ENCODE measurements at regions not wholly inside any gene's neighbourhood (a gene's known extent, or its start where the extent isn't known, plus 50 kb on each side); places are given as distances from the start of the nearest gene placed in this dataset.
"Not testable (repeated sequence)": the region's sequence is repeated elsewhere in the genome, so short reads cannot be mapped to it uniquely, and the experiment has no call there.

GRCh38 chr11:25432376-25432775 is 899.6 kb upstream of the ANO3 start:
- H3K4me1 ChIP-seq (ENCODE audit: control insufficient read depth, low read depth, low read length), result no peaks in the 10 kb centered on the region
- H3K9me3 ChIP-seq (ENCODE audit: control insufficient read depth, low read depth, low read length), result no peaks in the 10 kb centered on the region
- no peaks in the 10 kb centered on the region for H3K36me3 ChIP-seq (ENCODE audit: control insufficient read depth, low read depth, low read length)
- H3K9ac ChIP-seq (ENCODE audit: low read length), result no peak overlapping the region
- H3K27ac ChIP-seq (ENCODE audit: low read length), result no peak overlapping the region
- H3K4me3 ChIP-seq (ENCODE audit: low read length), result no peak overlapping the region
- H3K27me3 ChIP-seq (ENCODE audit: control insufficient read depth, insufficient read depth, low read length), result no peaks in the 10 kb centered on the region

GRCh38 chr11:25435197-25435596 is 896.7 kb upstream of the ANO3 start:
- Histone ChIP-seq H3K27me3 (ENCODE audit: control insufficient read depth, insufficient read depth, low read length) (no peaks in the 10 kb centered on the region), H3K9ac (ENCODE audit: low read length) (no peak overlapping the region), H3K27ac (ENCODE audit: low read length) (no peak overlapping the region), H3K4me1 (ENCODE audit: control insufficient read depth, low read depth, low read length) (no peaks in the 10 kb centered on the region), H3K36me3 (ENCODE audit: control insufficient read depth, low read depth, low read length) (no peaks in the 10 kb centered on the region), H3K9me3 (ENCODE audit: control insufficient read depth, low read depth, low read length) (no peaks in the 10 kb centered on the region), H3K4me3 (ENCODE audit: low read length) (no peak overlapping the region)

GRCh38 chr11:25436326-25436725 is 895.6 kb upstream of the ANO3 start:
- Histone ChIP-seq H3K4me3 (ENCODE audit: low read length) (no peak overlapping the region), H3K36me3 (ENCODE audit: control insufficient read depth, low read depth, low read length) (no peaks in the 10 kb centered on the region), H3K9me3 (ENCODE audit: control insufficient read depth, low read depth, low read length) (no peaks in the 10 kb centered on the region), H3K27me3 (ENCODE audit: control insufficient read depth, insufficient read depth, low read length) (no peaks in the 10 kb centered on the region), H3K27ac (ENCODE audit: low read length) (no peak overlapping the region), H3K4me1 (ENCODE audit: control insufficient read depth, low read depth, low read length) (no peaks in the 10 kb centered on the region), H3K9ac (ENCODE audit: low read length) (no peak overlapping the region)

- Histone ChIP-seq H3K36me3 (ENCODE audit: control insufficient read depth, low read depth, low read length) (no peaks in the 10 kb centered on the region), H3K27me3 (ENCODE audit: control insufficient read depth, insufficient read depth, low read length) (no peaks in the 10 kb centered on the region), H3K27ac (ENCODE audit: low read length) (no peak overlapping the region), H3K4me3 (ENCODE audit: low read length) (no peak overlapping the region), H3K9me3 (ENCODE audit: control insufficient read depth, low read depth, low read length) (no peaks in the 10 kb centered on the region), H3K4me1 (ENCODE audit: control insufficient read depth, low read depth, low read length) (no peaks in the 10 kb centered on the region), H3K9ac (ENCODE audit: low read length) (no peak overlapping the region)
These were observed 890.5 kb upstream of the ANO3 start for GRCh38 chr11:25441421-25441820.

GRCh38 chr11:25449091-25449490 is 882.8 kb upstream of the ANO3 start:
- no peak overlapping the region for H3K9ac ChIP-seq (ENCODE audit: low read length)
- no peaks in the 10 kb centered on the region for H3K36me3 ChIP-seq (ENCODE audit: control insufficient read depth, low read depth, low read length)
- H3K4me3 ChIP-seq (ENCODE audit: low read length), result no peak overlapping the region

GRCh38 chr11:25453471-25453870 is 878.5 kb upstream of the ANO3 start:
- Histone ChIP-seq H3K36me3 (ENCODE audit: control insufficient read depth, low read depth, low read length) (no peaks in the 10 kb centered on the region), H3K27me3 (ENCODE audit: control insufficient read depth, insufficient read depth, low read length) (no peaks in the 10 kb centered on the region), H3K4me3 (ENCODE audit: low read length) (no peak overlapping the region), H3K9me3 (ENCODE audit: control insufficient read depth, low read depth, low read length) (no peaks in the 10 kb centered on the region), H3K4me1 (ENCODE audit: control insufficient read depth, low read depth, low read length) (no peaks in the 10 kb centered on the region), H3K27ac (ENCODE audit: low read length) (no peak overlapping the region), H3K9ac (ENCODE audit: low read length) (no peak overlapping the region)

More at GRCh38 chr11:25449091-25449490, 882.8 kb upstream of the ANO3 start:
- Histone ChIP-seq H3K27ac (ENCODE audit: low read length) (no peak overlapping the region), H3K4me1 (ENCODE audit: control insufficient read depth, low read depth, low read length) (no peaks in the 10 kb centered on the region), H3K27me3 (ENCODE audit: control insufficient read depth, insufficient read depth, low read length) (no peaks in the 10 kb centered on the region), H3K9me3 (ENCODE audit: control insufficient read depth, low read depth, low read length) (no peaks in the 10 kb centered on the region)

- no peaks in the 10 kb centered on the region for H3K36me3 ChIP-seq (ENCODE audit: control insufficient read depth, low read depth, low read length)
- no peaks in the 10 kb centered on the region for H3K4me1 ChIP-seq (ENCODE audit: control insufficient read depth, low read depth, low read length)
- no peak overlapping the region for H3K4me3 ChIP-seq (ENCODE audit: low read length)
- no peaks in the 10 kb centered on the region for H3K9me3 ChIP-seq (ENCODE audit: control insufficient read depth, low read depth, low read length)
- H3K9ac ChIP-seq (ENCODE audit: low read length), result no peak overlapping the region
- H3K27me3 ChIP-seq (ENCODE audit: control insufficient read depth, insufficient read depth, low read length), result no peaks in the 10 kb centered on the region
- H3K27ac ChIP-seq (ENCODE audit: low read length), result no peak overlapping the region
These were observed 875.7 kb upstream of the ANO3 start for GRCh38 chr11:25456211-25456610.

- Histone ChIP-seq H3K27ac (ENCODE audit: low read length) (no peak overlapping the region), H3K4me1 (ENCODE audit: control insufficient read depth, low read depth, low read length) (no peaks in the 10 kb centered on the region)
These were observed 847.9 kb upstream of the ANO3 start for GRCh38 chr11:25483915-25484635.

GRCh38 chr11:25485315-25485714 is 846.6 kb upstream of the ANO3 start:
- H3K9me3 ChIP-seq (ENCODE audit: control insufficient read depth, low read depth, low read length), result no peaks in the 10 kb centered on the region
- no peak overlapping the region for H3K9ac ChIP-seq (ENCODE audit: low read length)

More at GRCh38 chr11:25483915-25484635, 847.9 kb upstream of the ANO3 start:
- Histone ChIP-seq H3K36me3 (ENCODE audit: control insufficient read depth, low read depth, low read length) (no peaks in the 10 kb centered on the region), H3K4me3 (ENCODE audit: low read length) (no peak overlapping the region), H3K27me3 (ENCODE audit: control insufficient read depth, insufficient read depth, low read length) (no peaks in the 10 kb centered on the region), H3K9me3 (ENCODE audit: control insufficient read depth, low read depth, low read length) (no peaks in the 10 kb centered on the region), H3K9ac (ENCODE audit: low read length) (no peak overlapping the region)

GRCh38 chr11:25486338-25486737 is 845.6 kb upstream of the ANO3 start:
- H3K9me3 ChIP-seq (ENCODE audit: control insufficient read depth, low read depth, low read length); H3K36me3 ChIP-seq (ENCODE audit: control insufficient read depth, low read depth, low read length); H3K4me3 ChIP-seq (ENCODE audit: low read length); H3K4me1 ChIP-seq (ENCODE audit: control insufficient read depth, low read depth, low read length); H3K9ac ChIP-seq (ENCODE audit: low read length); H3K27ac ChIP-seq (ENCODE audit: low read length); H3K27me3 ChIP-seq (ENCODE audit: control insufficient read depth, insufficient read depth, low read length): not testable (repeated sequence)

More at GRCh38 chr11:25485315-25485714, 846.6 kb upstream of the ANO3 start:
- no peak overlapping the region for H3K27ac ChIP-seq (ENCODE audit: low read length)
- no peaks in the 10 kb centered on the region for H3K27me3 ChIP-seq (ENCODE audit: control insufficient read depth, insufficient read depth, low read length)
- no peaks in the 10 kb centered on the region for H3K36me3 ChIP-seq (ENCODE audit: control insufficient read depth, low read depth, low read length)
- no peak overlapping the region for H3K4me3 ChIP-seq (ENCODE audit: low read length)
- no peaks in the 10 kb centered on the region for H3K4me1 ChIP-seq (ENCODE audit: control insufficient read depth, low read depth, low read length)

GRCh38 chr11:25488176-25488575 is 843.8 kb upstream of the ANO3 start:
- not testable (repeated sequence) for H3K27me3 ChIP-seq (ENCODE audit: control insufficient read depth, insufficient read depth, low read length); H3K4me1 ChIP-seq (ENCODE audit: control insufficient read depth, low read depth, low read length); H3K9ac ChIP-seq (ENCODE audit: low read length); H3K36me3 ChIP-seq (ENCODE audit: control insufficient read depth, low read depth, low read length); H3K27ac ChIP-seq (ENCODE audit: low read length); H3K9me3 ChIP-seq (ENCODE audit: control insufficient read depth, low read depth, low read length); H3K4me3 ChIP-seq (ENCODE audit: low read length)

- not testable (repeated sequence) for H3K4me3 ChIP-seq (ENCODE audit: low read length); H3K9ac ChIP-seq (ENCODE audit: low read length); H3K4me1 ChIP-seq (ENCODE audit: control insufficient read depth, low read depth, low read length); H3K27ac ChIP-seq (ENCODE audit: low read length); H3K36me3 ChIP-seq (ENCODE audit: control insufficient read depth, low read depth, low read length); H3K27me3 ChIP-seq (ENCODE audit: control insufficient read depth, insufficient read depth, low read length); H3K9me3 ChIP-seq (ENCODE audit: control insufficient read depth, low read depth, low read length)
These were observed 830.5 kb upstream of the ANO3 start for GRCh38 chr11:25501426-25501825.

Measured in iPS-18a (cell line).